ENCODE measurements at regions not wholly inside any gene's neighbourhood (a gene's known extent, or its start where the extent isn't known, plus 50 kb on each side); places are given as distances from the start of the nearest gene placed in this dataset.

- Histone ChIP-seq H3K36me3 (ENCODE audit: insufficient read depth, low read length) (no peaks in the 10 kb centered on the region), H3K9me3 (ENCODE audit: low read length) (no peaks in the 10 kb centered on the region), H2AFZ (ENCODE audit: low read depth, low read length) (no peak overlapping the region), H3K27me3 (ENCODE audit: insufficient read depth, low read depth, low read length) (no peaks in the 10 kb centered on the region), H3K9ac (ENCODE audit: low read length) (no peak overlapping the region), H3F3A (ENCODE audit: insufficient read depth, low read length, poor library complexity, severe bottlenecking) (no peaks in the 10 kb centered on the region), H3K27ac (ENCODE audit: low read length) (no peak overlapping the region), H3K9me2 (ENCODE audit: insufficient read depth, low read length) (no peaks in the 10 kb centered on the region), H4K20me1 (ENCODE audit: insufficient read depth) (no peaks in the 10 kb centered on the region), H3K79me2 (replicated peaks; ENCODE audit: insufficient read depth, low read length) (no peaks in the 10 kb centered on the region), H3K4me3 (ENCODE audit: low read length) (no peak overlapping the region), H3K4me2 (ENCODE audit: low read length) (no peak overlapping the region)
- TF ChIP-seq MXI1 (conservative IDR thresholded peaks at IDR 0.05; ENCODE audit: poor library complexity, severe bottlenecking) (no peak), EP300 (conservative IDR thresholded peaks at IDR 0.05; ENCODE audit: poor library complexity, severe bottlenecking) (no peak), SMC3 (conservative IDR thresholded peaks at IDR 0.05; ENCODE audit: poor library complexity) (no peak)
- TF ChIP-seq, protein P1, sequence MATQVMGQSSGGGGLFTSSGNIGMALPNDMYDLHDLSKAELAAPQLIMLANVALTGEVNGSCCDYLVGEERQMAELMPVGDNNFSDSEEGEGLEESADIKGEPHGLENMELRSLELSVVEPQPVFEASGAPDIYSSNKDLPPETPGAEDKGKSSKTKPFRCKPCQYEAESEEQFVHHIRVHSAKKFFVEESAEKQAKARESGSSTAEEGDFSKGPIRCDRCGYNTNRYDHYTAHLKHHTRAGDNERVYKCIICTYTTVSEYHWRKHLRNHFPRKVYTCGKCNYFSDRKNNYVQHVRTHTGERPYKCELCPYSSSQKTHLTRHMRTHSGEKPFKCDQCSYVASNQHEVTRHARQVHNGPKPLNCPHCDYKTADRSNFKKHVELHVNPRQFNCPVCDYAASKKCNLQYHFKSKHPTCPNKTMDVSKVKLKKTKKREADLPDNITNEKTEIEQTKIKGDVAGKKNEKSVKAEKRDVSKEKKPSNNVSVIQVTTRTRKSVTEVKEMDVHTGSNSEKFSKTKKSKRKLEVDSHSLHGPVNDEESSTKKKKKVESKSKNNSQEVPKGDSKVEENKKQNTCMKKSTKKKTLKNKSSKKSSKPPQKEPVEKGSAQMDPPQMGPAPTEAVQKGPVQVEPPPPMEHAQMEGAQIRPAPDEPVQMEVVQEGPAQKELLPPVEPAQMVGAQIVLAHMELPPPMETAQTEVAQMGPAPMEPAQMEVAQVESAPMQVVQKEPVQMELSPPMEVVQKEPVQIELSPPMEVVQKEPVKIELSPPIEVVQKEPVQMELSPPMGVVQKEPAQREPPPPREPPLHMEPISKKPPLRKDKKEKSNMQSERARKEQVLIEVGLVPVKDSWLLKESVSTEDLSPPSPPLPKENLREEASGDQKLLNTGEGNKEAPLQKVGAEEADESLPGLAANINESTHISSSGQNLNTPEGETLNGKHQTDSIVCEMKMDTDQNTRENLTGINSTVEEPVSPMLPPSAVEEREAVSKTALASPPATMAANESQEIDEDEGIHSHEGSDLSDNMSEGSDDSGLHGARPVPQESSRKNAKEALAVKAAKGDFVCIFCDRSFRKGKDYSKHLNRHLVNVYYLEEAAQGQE (IDR thresholded peaks at IDR 0.05; ENCODE audit: borderline replicate concordance), result no peak
These were observed 879.6 kb upstream of the PCDH10 start for GRCh38 chr4:132269303-132269990.

GRCh38 chr4:132275583-132276121 lies 873.4 kb upstream of the PCDH10 start:
- no peaks in the 10 kb centered on the region for H3K27me3 ChIP-seq (ENCODE audit: insufficient read depth, low read depth, low read length)
- H3K9me3 ChIP-seq (ENCODE audit: low read length), result no peaks in the 10 kb centered on the region
- no peaks in the 10 kb centered on the region for H3K79me2 ChIP-seq (replicated peaks; ENCODE audit: insufficient read depth, low read length)
- no peak overlapping the region for H3K4me2 ChIP-seq (ENCODE audit: low read length)
- H3K36me3 ChIP-seq (ENCODE audit: insufficient read depth, low read length), result no peaks in the 10 kb centered on the region
- no peak overlapping the region for H3K9ac ChIP-seq (ENCODE audit: low read length)
- H4K20me1 ChIP-seq (ENCODE audit: insufficient read depth), result no peaks in the 10 kb centered on the region
- TF ChIP-seq EZH2 (IDR thresholded peaks at IDR 0.05; ENCODE audit: borderline replicate concordance, insufficient read depth, low read length, poor library complexity, severe bottlenecking) (no peak), POLR2AphosphoS5 (IDR thresholded peaks at IDR 0.05) (no peak), MXI1 (conservative IDR thresholded peaks at IDR 0.05; ENCODE audit: poor library complexity, severe bottlenecking) (no peak), RAD21 (conservative IDR thresholded peaks at IDR 0.05) (no peak), CTCF (IDR thresholded peaks at IDR 0.05; ENCODE audit: poor library complexity, severe bottlenecking) (no peak), TAF1 (IDR thresholded peaks at IDR 0.05; ENCODE audit: low read depth) (no peak), SMC3 (conservative IDR thresholded peaks at IDR 0.05; ENCODE audit: poor library complexity) (no peak), EP300 (conservative IDR thresholded peaks at IDR 0.05; ENCODE audit: poor library complexity, severe bottlenecking) (no peak)
- TF ChIP-seq, protein P1 (IDR thresholded peaks at IDR 0.05; ENCODE audit: borderline replicate concordance), result no peak
- H3K27ac ChIP-seq (ENCODE audit: low read length), result no peak overlapping the region
- no peak overlapping the region for H2AFZ ChIP-seq (ENCODE audit: low read depth, low read length)
- H3F3A ChIP-seq (ENCODE audit: insufficient read depth, low read length, poor library complexity, severe bottlenecking), result no peaks in the 10 kb centered on the region
- H3K9me2 ChIP-seq (ENCODE audit: insufficient read depth, low read length), result no peaks in the 10 kb centered on the region
- no peak overlapping the region for H3K4me3 ChIP-seq (ENCODE audit: low read length)
